ENCODE measurements at regions not wholly inside any gene's neighbourhood (a gene's known extent, or its start where the extent isn't known, plus 50 kb on each side); places are given as distances from the start of the nearest gene placed in this dataset.

DNA sequence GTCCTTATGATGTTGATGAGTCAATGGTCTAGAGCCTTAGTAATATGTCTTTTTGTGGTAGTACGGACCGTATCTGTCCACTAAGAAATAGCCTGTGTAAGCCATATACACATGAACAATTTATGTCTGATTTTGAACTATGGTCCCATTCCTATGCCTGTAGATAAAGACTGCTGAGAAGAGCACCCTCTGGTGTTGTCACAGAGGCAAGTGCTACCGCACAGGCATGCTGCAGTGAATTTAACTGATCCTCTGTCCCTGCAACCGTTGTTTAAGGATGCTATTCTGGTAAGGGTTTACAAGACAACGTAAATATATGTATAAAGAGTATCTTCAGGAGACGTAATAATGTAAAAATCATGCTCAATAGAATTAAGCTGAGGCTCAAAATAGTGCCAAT lies 170.7 kb downstream of the UBE3A start:
- TF ChIP-seq, protein P1, sequence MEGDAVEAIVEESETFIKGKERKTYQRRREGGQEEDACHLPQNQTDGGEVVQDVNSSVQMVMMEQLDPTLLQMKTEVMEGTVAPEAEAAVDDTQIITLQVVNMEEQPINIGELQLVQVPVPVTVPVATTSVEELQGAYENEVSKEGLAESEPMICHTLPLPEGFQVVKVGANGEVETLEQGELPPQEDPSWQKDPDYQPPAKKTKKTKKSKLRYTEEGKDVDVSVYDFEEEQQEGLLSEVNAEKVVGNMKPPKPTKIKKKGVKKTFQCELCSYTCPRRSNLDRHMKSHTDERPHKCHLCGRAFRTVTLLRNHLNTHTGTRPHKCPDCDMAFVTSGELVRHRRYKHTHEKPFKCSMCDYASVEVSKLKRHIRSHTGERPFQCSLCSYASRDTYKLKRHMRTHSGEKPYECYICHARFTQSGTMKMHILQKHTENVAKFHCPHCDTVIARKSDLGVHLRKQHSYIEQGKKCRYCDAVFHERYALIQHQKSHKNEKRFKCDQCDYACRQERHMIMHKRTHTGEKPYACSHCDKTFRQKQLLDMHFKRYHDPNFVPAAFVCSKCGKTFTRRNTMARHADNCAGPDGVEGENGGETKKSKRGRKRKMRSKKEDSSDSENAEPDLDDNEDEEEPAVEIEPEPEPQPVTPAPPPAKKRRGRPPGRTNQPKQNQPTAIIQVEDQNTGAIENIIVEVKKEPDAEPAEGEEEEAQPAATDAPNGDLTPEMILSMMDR (IDR thresholded peaks at IDR 0.05; ENCODE audit: insufficient read depth, low read length, poor library complexity, severe bottlenecking): no peak
- DNase-seq (ENCODE audit: extremely low read depth, insufficient read length): no peak

More for the DNA sequence above, 170.7 kb downstream of the UBE3A start:
- Histone ChIP-seq H3K27me3 (replicated peaks; ENCODE audit: control insufficient read depth, insufficient read depth, low read length) (no peaks in the 10 kb centered on the region), H3K4me3 (replicated peaks; ENCODE audit: low read depth, low read length) (no peak overlapping the region), H3K36me3 (ENCODE audit: control insufficient read depth, insufficient read depth, low read length) (no peaks in the 10 kb centered on the region)

Measured in GM06990 (cell line).